Smooth muscle cell of the brain vasculature (primary cell): ENCODE measurements at regions not wholly inside any gene's neighbourhood (a gene's known extent, or its start where the extent isn't known, plus 50 kb on each side); places are given as distances from the start of the nearest gene placed in this dataset.
"Not testable (repeated sequence)": the region's sequence is repeated elsewhere in the genome, so short reads cannot be mapped to it uniquely, and the experiment has no call there.

Experiments
- DNase-seq: peaks from one replicate; pipeline ENCODE4 v3.0.0-alpha.2; 2012; ENCODE audit warnings: low read depth, low spot score

DNA sequence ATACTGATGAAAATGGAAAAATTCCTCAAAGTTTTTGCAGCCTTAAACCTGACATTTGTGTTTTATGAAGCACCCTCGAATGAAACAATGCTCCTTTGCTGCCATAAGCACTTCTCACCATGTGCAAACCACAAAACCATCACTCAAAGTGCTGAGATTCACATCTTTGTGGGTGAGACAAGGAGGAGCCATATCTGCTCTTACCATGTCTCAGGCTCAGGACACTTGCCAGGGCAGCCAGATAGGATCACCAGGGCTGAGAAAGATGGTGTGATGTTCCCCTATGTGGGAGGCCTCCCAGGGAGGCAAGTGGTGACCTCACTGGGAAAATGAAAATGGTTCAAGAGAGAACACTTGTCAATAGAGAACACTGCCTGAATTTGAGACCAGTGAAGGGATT lies 120.4 kb downstream of the CCDC34 start:
- peak; percentile 54 for DNase-seq

- no peak for DNase-seq
These were observed 121.5 kb downstream of the CCDC34 start for GRCh38 chr11:27241311-27242122.

DNA sequence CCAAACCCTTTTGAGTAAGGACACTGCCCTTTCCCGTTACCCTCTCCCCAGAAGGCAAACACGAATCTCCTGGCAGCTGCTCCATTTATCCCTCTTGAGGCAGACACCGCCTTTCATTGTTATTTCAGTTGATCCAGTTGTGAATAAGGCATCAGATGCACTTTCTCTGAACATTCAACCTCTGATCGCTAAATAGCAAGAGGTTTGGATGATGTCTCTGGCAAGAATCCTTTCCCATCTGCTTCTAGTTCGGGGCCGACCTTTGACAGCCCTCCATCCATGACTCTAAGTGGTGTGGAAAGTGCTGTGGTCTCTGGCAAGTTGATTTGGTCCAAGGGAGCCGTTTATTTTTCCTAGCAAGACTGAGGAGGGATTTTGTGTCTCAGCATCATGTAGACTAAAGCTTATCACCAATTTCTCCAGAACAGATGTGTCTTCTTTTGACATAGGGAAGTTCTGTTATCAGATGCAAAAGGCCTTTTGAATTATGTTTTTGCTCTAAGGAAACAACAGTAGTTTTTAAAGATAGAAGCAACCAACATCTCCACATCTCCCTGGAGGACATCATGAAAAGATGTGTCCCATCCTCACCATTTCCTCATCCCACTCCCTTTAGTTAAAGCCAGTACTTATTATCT lies 123.6 kb downstream of the CCDC34 start:
- no peak for DNase-seq

- DNase-seq = no peak
These were observed 124.2 kb downstream of the CCDC34 start for GRCh38 chr11:27238811-27239210.

GRCh38 chr11:27237643-27238042 lies 125.4 kb downstream of the CCDC34 start:
- no peak for DNase-seq

DNA sequence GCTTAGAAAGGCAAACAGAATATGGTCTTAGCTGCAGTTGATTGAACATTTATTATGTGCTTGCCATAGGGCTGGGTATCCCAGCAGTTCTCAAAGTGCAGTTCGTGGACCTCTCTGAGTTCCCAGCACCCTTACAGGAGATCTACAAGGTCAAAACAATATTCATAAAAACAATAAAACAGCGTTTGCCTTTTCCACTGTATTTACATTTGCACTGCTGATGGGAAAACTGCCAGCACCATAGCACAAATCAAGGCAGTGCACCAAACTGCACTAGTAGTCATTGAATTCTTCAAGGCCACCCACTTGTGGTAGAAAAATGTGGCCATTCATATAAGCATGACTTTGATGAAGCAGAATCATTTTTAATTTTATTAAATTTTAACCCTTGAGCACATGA lies 128.1 kb downstream of the CCDC34 start:
- DNase-seq = no peak

DNA sequence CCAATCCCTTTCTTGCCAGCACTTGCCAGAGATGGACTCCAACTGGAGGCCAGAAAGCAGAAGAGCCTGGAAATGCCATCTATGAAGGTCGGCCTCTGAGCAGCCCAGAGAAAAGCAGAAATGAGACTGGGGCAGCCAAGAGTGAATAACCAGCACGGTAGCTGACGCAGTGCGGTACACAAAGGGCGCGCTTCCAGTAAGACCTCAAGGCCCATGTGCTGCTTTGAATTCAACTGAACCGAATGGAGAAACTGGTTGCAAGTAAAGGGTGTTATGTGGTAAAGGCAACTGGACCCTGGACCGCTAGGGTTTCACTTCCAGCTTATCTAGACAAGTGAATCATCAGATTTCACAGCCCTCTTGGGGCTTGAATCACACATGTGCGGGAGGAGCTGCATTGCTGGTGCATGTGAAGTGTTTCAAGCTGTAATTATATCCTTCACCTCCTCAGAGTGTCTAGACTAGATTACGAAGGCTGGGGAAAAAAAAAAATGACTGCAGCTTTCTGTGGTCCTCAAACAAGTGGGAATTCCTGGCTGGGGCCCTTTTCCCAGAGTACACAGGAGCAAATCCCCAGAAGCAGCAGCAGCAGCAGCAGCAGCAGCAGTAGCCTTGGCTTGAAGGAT lies 128.9 kb downstream of the CCDC34 start:
- no peak for DNase-seq

DNA sequence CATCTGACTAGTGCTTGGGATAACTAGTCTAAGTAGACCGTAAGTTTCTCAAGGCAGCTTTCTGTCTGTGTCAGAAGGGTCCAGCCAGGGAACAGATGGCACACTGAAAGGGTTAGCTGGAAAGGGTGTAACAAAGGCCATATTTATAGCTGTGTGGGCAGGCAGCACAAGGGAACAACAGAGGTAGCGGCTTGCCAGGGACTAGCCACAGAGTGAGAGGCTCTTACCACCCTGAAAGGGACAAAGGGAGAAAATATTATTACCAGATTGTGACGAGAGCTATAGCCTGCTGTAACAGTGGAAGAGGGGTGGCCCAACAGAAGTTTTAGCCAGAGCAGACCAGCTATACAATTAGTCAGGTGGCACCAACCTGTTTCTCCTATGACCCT lies 129.4 kb downstream of the CCDC34 start:
- DNase-seq = no peak

- no peak for DNase-seq
These were observed 131.5 kb downstream of the CCDC34 start for GRCh38 chr11:27231530-27231929.

GRCh38 chr11:27230192-27230572 lies 132.8 kb downstream of the CCDC34 start:
- no peak for DNase-seq

DNA sequence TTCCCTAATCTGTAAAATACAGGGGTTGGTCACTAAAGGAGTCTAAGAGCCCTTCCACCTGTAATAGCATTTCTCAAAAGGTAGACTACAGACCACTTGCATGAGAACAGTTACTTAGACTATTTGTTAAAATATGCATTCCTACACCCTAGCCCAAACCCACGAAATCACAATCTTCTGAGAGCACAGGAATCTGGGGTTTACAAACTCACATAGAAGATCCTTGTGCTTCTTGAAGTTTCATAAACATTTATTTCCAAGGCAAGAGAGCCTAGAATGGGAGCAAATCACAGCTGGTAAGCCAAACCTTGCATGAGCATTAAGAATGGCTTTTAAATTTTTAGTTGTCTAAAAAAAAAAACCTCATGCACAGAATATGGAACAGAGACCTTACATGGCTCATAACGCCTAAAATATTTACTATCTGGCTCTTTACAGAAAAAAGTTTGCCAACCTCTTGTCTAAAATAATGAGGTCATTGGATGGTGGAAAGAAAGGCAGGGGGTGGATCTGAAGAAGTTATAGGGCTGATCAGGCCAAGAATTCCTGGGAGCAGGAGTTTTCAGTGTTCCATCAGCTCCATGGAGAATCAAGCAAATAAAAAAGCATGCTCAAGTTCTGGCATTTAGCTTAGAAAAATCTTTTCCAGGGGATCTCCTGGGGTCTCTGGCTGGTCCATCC lies 133.4 kb downstream of the CCDC34 start:
- no peak for DNase-seq

DNA sequence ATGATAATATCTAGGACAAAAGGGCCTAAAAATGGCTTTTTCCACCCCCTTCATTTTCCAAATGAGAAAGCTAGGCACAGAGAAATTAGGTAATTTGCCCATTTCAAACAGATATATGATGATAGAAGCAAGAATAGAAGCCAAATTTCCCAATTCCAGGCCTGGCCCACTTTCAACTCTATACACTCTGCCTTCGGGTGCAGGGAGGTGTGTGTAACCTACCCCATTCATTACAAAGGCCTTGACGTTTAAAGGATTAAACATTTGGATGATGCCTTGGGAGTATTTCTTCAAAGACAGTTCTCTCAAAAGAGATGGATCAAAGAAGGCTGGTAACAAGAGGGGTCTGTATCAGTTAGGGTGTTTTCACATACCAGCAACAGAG lies 134.1 kb downstream of the CCDC34 start:
- no peak for DNase-seq

- DNase-seq = no peak
These were observed 134.6 kb downstream of the CCDC34 start for GRCh38 chr11:27228232-27228905.

DNA sequence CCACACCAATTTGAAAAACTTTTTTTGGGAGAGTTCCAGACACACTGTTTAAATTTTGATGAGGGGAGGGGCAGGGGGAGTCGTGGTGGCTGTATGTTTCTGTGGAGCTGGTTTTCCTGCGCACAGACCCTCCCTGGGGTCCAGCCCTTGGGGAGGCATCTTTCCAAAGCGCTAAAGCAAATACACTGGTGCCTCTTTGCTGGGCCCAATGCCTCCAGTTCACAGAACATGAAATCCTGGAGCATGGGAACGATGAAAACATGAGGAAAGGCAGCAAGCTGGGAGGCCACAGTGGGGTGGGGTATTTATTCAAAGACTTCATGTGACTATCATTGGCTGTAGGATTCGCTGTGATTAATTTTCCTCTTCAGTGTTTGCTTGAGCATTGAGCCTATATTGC lies 135.3 kb downstream of the CCDC34 start:
- no peak for DNase-seq

DNA sequence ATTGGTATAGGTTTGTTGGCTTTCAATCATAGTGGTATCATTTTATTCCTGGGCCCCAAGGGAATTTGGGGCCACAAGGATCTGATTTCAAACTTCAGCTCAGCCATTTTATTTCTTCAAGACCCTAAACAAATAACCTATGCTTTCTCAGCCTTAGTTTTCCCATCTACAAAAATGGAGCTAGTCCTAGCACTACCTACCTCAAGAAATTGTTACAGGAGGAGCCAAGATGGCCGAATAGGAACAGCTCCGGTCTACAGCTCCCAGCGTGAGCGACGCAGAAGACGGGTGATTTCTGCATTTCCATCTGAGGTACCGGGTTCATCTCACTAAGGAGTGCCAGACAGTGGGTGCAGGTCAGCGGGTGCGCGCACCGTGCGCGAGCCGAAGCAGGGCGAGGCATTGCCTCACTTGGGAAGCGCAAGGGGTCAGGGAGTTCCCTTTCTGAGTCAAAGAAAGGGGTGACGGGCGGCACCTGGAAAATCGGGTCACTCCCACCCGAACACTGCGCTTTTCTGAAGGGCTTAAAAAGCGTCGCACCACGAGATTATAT lies 143.5 kb downstream of the CCDC34 start:
- DNase-seq = not testable (repeated sequence)

GRCh38 chr11:27218421-27219038 lies 144.5 kb downstream of the CCDC34 start:
- no peak for DNase-seq

GRCh38 chr11:27217948-27218420 lies 145.0 kb downstream of the CCDC34 start:
- DNase-seq = no peak

GRCh38 chr11:27217496-27217895 lies 145.5 kb downstream of the CCDC34 start:
- no peak for DNase-seq

GRCh38 chr11:27216270-27217149 lies 146.5 kb downstream of the CCDC34 start:
- no peak for DNase-seq
